Neuronal stem cell (in vitro differentiated cells): ENCODE measurements at regions not wholly inside any gene's neighbourhood (a gene's known extent, or its start where the extent isn't known, plus 50 kb on each side); places are given as distances from the start of the nearest gene placed in this dataset.

Source experiments
- DNase-seq: peaks from one replicate; pipeline ENCODE4 v3.0.0-alpha.2; 2013; ENCODE audit warnings: low spot score
- H2AFZ ChIP-seq: one replicate; pipeline ENCODE4 v1.6.1; 2013; ENCODE audit warnings: mild to moderate bottlenecking, low read length, inconsistent platforms
- H2AK5ac ChIP-seq: 2 replicates; pipeline ENCODE4 v1.6.1; 2013; ENCODE audit warnings: low read depth, mild to moderate bottlenecking, inconsistent platforms, low read length, moderate library complexity, mixed read lengths
- H2BK120ac ChIP-seq: 2 replicates; pipeline ENCODE4 v1.6.1; 2013; ENCODE audit warnings: low read depth, mild to moderate bottlenecking, inconsistent platforms, low read length, moderate library complexity, mixed read lengths
- H2BK12ac ChIP-seq: one replicate; pipeline ENCODE4 v1.6.1; 2013; ENCODE audit warnings: low read length, inconsistent platforms
- H2BK15ac ChIP-seq: 2 replicates; pipeline ENCODE4 v1.6.1; 2013; ENCODE audit warnings: mild to moderate bottlenecking, low read length, inconsistent platforms, mixed read lengths
- H2BK5ac ChIP-seq: one replicate; pipeline ENCODE4 v1.6.1; 2013; ENCODE audit warnings: inconsistent platforms, mild to moderate bottlenecking, low read length, moderate library complexity
- H3K14ac ChIP-seq: one replicate; pipeline ENCODE4 v1.6.1; 2013; ENCODE audit warnings: low read length, inconsistent platforms
- H3K18ac ChIP-seq: 2 replicates; pipeline ENCODE4 v1.6.1; 2013; ENCODE audit warnings: low read length, inconsistent platforms
- H3K23ac ChIP-seq: 2 replicates; pipeline ENCODE4 v1.6.1; 2013; ENCODE audit warnings: low read depth, mild to moderate bottlenecking, mixed read lengths, low read length, inconsistent platforms; ENCODE audit not compliant: poor library complexity
- H3K27ac ChIP-seq: replicated peaks from 3 replicates; pipeline ENCODE4 v1.5.1; 2013; ENCODE audit warnings: low read length, inconsistent platforms
- H3K27me3 ChIP-seq, 3 experiments: 2 replicates each; pipeline ENCODE4 v1.6.1; 2013; ENCODE audit warnings: low read length in 3 of 3, mild to moderate bottlenecking in 2 of 3, inconsistent platforms in 1 of 3, low read depth in 1 of 3, mixed read lengths in 1 of 3, moderate library complexity in 1 of 3; ENCODE audit not compliant: control insufficient read depth in 3 of 3, insufficient read depth in 3 of 3
- H3K36me3 ChIP-seq, 2 donors: replicated peaks in 1 of 2; 2 replicates each; pipeline ENCODE4 v1.6.1; 2013; ENCODE audit warnings: low read length in 2 of 2; ENCODE audit not compliant: control insufficient read depth in 2 of 2, insufficient read depth in 2 of 2
- H3K4ac ChIP-seq: 2 replicates; pipeline ENCODE4 v1.6.1; 2013; ENCODE audit warnings: inconsistent platforms, mild to moderate bottlenecking, low read length, moderate library complexity
- H3K4me1 ChIP-seq, 2 donors: 1 replicate in 1 of 2; 2 replicates in 1 of 2; pipeline ENCODE4 v1.6.1; 2013; ENCODE audit warnings: low read length in 2 of 2, low read depth in 1 of 2; ENCODE audit not compliant: control insufficient read depth in 2 of 2, insufficient read depth in 1 of 2
- H3K4me2 ChIP-seq: one replicate; pipeline ENCODE4 v1.6.1; 2013; ENCODE audit warnings: mild to moderate bottlenecking, low read length, inconsistent platforms; ENCODE audit not compliant: insufficient read depth, poor library complexity, severe bottlenecking
- H3K4me3 ChIP-seq, 2 donors: 2 replicates each; pipeline ENCODE4 v1.5.1; 2013; ENCODE audit warnings: low read length in 2 of 2, mild to moderate bottlenecking in 2 of 2, inconsistent platforms in 1 of 2, moderate library complexity in 1 of 2
- H3K79me1 ChIP-seq: one replicate; pipeline ENCODE4 v1.6.1; 2013; ENCODE audit warnings: low read depth, mild to moderate bottlenecking, inconsistent platforms, low read length, moderate library complexity
- H3K9ac ChIP-seq: one replicate; pipeline ENCODE4 v1.6.1; 2013; ENCODE audit warnings: mild to moderate bottlenecking, low read depth, low read length, inconsistent platforms; ENCODE audit not compliant: poor library complexity
- H3K9me3 ChIP-seq, 2 donors: replicated peaks in 1 of 2; 2 replicates each; pipeline versions ENCODE3 to v1.6.1; 2013; ENCODE audit warnings: low read length in 2 of 2, mild to moderate bottlenecking in 2 of 2, inconsistent platforms in 1 of 2, low read depth in 1 of 2, mixed read lengths in 1 of 2, moderate library complexity in 1 of 2; ENCODE audit not compliant: control insufficient read depth in 2 of 2, insufficient read depth in 1 of 2
- H4K8ac ChIP-seq: one replicate; pipeline ENCODE4 v1.6.1; 2013; ENCODE audit warnings: low read depth, mild to moderate bottlenecking, inconsistent platforms, low read length, moderate library complexity
- H4K91ac ChIP-seq: one replicate; pipeline ENCODE4 v1.6.1; 2013; ENCODE audit warnings: low read length, low read depth, mild to moderate bottlenecking, inconsistent platforms; ENCODE audit not compliant: poor library complexity
- WGBS, 2 donors: extraction: QIAGEN DNeasy Blood & Tissue Kit; methylation state at CpG; one replicate each; pipeline ENCODE4 v1.1.7; 2013; ENCODE audit warnings: missing lambda C conversion rate in 2 of 2, mixed read lengths in 1 of 2; ENCODE audit not compliant: insufficient read length in 2 of 2, insufficient replicate concordance in 1 of 2; ENCODE audit errors: extremely low coverage in 2 of 2; 5-methylcytosine and 5-hydroxymethylcytosine counted together

DNA sequence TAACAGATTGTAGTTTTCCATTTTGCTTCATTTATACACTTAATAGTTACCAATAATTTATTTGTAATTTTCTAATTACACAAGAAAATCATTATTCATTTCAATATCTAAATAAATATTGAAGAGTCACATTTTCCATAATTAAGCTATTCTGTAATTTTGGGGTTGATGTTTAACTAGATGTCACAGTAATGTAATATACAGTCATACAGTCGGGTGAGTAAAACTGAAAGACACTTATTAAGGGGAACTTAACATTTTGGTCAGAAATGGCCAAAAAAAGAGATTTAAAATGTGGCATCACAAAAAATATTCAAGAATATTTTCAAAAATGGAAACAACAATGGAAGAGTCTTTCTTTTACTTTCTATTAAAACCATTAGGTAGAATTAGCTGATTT lies 1080.3 kb downstream of the ARAP2 start:
- H3K27me3 ChIP-seq: no peaks in the 10 kb centered on the region
- H3K18ac ChIP-seq: no peak overlapping the region
- no peak overlapping the region for H3K27ac ChIP-seq
- H2BK12ac ChIP-seq: no peak overlapping the region
- no peak overlapping the region for H3K9ac ChIP-seq
- DNase-seq: no peak
- no peak overlapping the region for H2BK5ac ChIP-seq
- H2AFZ ChIP-seq: no peak overlapping the region
- WGBS, 2 donors: no CpG with 5 or more reads among the region's 1 CpG
- no peak overlapping the region for H3K4ac ChIP-seq
- no peak overlapping the region for H4K8ac ChIP-seq
- H3K9me3 ChIP-seq: no peaks in the 10 kb centered on the region
- no peak overlapping the region for H4K91ac ChIP-seq
- no peak overlapping the region for H3K14ac ChIP-seq
- no peaks in the 10 kb centered on the region for H3K79me1 ChIP-seq
- H3K4me2 ChIP-seq: no peak overlapping the region
- H2BK120ac ChIP-seq: no peak overlapping the region
- H3K4me1 ChIP-seq: peaks cover 0 to 1% of the 10 kb centered on the region in 2 donors
- H3K4me3 ChIP-seq: no peak overlapping the region
- no peaks in the 10 kb centered on the region for H3K36me3 ChIP-seq
- no peak overlapping the region for H2AK5ac ChIP-seq
- H2BK15ac ChIP-seq: no peak overlapping the region
- H3K23ac ChIP-seq: no peak overlapping the region

- Histone ChIP-seq H3K4me3 (no peak overlapping the region), H3K9ac (no peak overlapping the region), H2BK12ac (no peak overlapping the region)
Measured at GRCh38 chr4:35166466-35166865, 1077.8 kb downstream of the ARAP2 start.

DNA sequence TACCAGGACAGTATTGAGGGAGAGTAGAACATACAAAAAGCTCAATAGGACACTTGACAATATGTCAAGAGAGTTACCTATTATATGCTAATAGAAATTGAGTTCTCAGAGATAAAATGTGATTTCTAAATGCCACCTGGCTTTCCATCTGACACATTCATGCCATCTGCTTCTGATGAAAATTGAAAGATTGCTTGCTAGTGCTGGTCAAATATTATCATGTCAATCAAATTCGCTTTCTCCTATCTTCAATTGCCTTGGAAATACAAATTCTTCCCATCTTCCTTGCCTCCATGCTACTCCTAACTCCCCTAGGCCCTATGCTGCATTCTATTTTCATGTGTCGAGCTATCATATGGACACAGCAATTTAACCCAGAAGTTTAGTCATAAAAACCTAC lies 1076.9 kb downstream of the ARAP2 start:
- H3K18ac ChIP-seq: no peak overlapping the region
- no peak overlapping the region for H2BK12ac ChIP-seq
- H3K9me3 ChIP-seq: peaks cover 0 to 1% of the 10 kb centered on the region in 2 donors
- H3K27ac ChIP-seq: no peak overlapping the region
- H2AFZ ChIP-seq: no peak overlapping the region
- H2BK120ac ChIP-seq: no peak overlapping the region
- no CpG with 5 or more reads among the region's 2 CpGs for WGBS, 2 donors
- H3K36me3 ChIP-seq: no peaks in the 10 kb centered on the region
- no peak overlapping the region for H4K91ac ChIP-seq
- H3K79me1 ChIP-seq: no peaks in the 10 kb centered on the region
- no peak overlapping the region for H2AK5ac ChIP-seq
- H3K23ac ChIP-seq: no peak overlapping the region
- no peak overlapping the region for H3K14ac ChIP-seq
- no peak overlapping the region for H3K4me3 ChIP-seq
- no peaks in the 10 kb centered on the region for H3K4me1 ChIP-seq
- H4K8ac ChIP-seq: no peak overlapping the region
- H2BK15ac ChIP-seq: no peak overlapping the region
- no peak overlapping the region for H3K4me2 ChIP-seq
- H2BK5ac ChIP-seq: no peak overlapping the region
- no peaks in the 10 kb centered on the region for H3K27me3 ChIP-seq
- no peak overlapping the region for H3K9ac ChIP-seq
- no peak overlapping the region for H3K4ac ChIP-seq
- no peak for DNase-seq

More at GRCh38 chr4:35166466-35166865, 1077.8 kb downstream of the ARAP2 start:
- H2BK120ac ChIP-seq: no peak overlapping the region
- no peaks in the 10 kb centered on the region for H3K27me3 ChIP-seq
- H3K14ac ChIP-seq: no peak overlapping the region
- H4K91ac ChIP-seq: no peak overlapping the region
- no peaks in the 10 kb centered on the region for H3K36me3 ChIP-seq
- no peak overlapping the region for H3K18ac ChIP-seq
- H2BK15ac ChIP-seq: no peak overlapping the region
- peaks cover 0 to 1% of the 10 kb centered on the region in 2 donors for H3K4me1 ChIP-seq
- H3K23ac ChIP-seq: no peak overlapping the region
- H2BK5ac ChIP-seq: no peak overlapping the region
- no peak overlapping the region for H2AFZ ChIP-seq
- H3K4me2 ChIP-seq: no peak overlapping the region
- peaks cover 0 to 1% of the 10 kb centered on the region in 2 donors for H3K9me3 ChIP-seq
- no peak for DNase-seq
- H4K8ac ChIP-seq: no peak overlapping the region
- no peak overlapping the region for H3K4ac ChIP-seq
- H3K79me1 ChIP-seq: no peaks in the 10 kb centered on the region
- H3K27ac ChIP-seq: no peak overlapping the region
- WGBS, 2 donors: no CpG with 5 or more reads among the region's 5 CpGs
- H2AK5ac ChIP-seq: no peak overlapping the region

GRCh38 chr4:35175487-35175886 lies 1068.8 kb downstream of the ARAP2 start:
- DNase-seq: no peak
- Histone ChIP-seq H3K79me1 (no peaks in the 10 kb centered on the region), H2AFZ (no peak overlapping the region), H2BK15ac (no peak overlapping the region), H4K91ac (no peak overlapping the region), H3K4me3 (no peak overlapping the region), H3K4me2 (no peak overlapping the region), H2BK12ac (no peak overlapping the region), H3K27me3 (no peaks in the 10 kb centered on the region), H2AK5ac (no peak overlapping the region), H3K36me3 (no peaks in the 10 kb centered on the region), H3K14ac (no peak overlapping the region), H3K9me3 (peaks cover 0 to 1% of the 10 kb centered on the region in 2 donors), H3K9ac (no peak overlapping the region), H4K8ac (no peak overlapping the region), H3K18ac (no peak overlapping the region), H2BK5ac (no peak overlapping the region), H3K4ac (no peak overlapping the region), H2BK120ac (no peak overlapping the region), H3K23ac (no peak overlapping the region), H3K27ac (no peak overlapping the region), H3K4me1 (no peaks in the 10 kb centered on the region)
- WGBS, 2 donors: no CpG with 5 or more reads among the region's 4 CpGs
